GM23248 (cell line): ENCODE measurements at regions not wholly inside any gene's neighbourhood (a gene's known extent, or its start where the extent isn't known, plus 50 kb on each side); places are given as distances from the start of the nearest gene placed in this dataset.

Experiments
- DNase-seq: peaks from one replicate; pipeline ENCODE4 v3.0.0-alpha.2; 2015
- H2AFZ ChIP-seq: fragments of 200-600 bp; sonication (generic); 2 replicates; pipeline ENCODE4 v1.6.1; 2016; ENCODE audit warnings: antibody characterized with exemption
- H3F3A ChIP-seq: fragments of 200-600 bp; sonication (generic); 2 replicates; pipeline ENCODE4 v1.6.1; 2016; ENCODE audit warnings: mild to moderate bottlenecking, antibody characterized with exemption, mixed run types; ENCODE audit not compliant: insufficient read depth
- H3K27ac ChIP-seq: fragments of 200-600 bp; sonication (generic); 2 replicates; pipeline ENCODE4 v1.5.1; 2016; ENCODE audit warnings: mild to moderate bottlenecking
- H3K27me3 ChIP-seq: fragments of 200-600 bp; sonication (generic); replicated peaks from 2 replicates; pipeline ENCODE4 v1.6.1; 2016; ENCODE audit warnings: mild to moderate bottlenecking; ENCODE audit not compliant: insufficient read depth
- H3K36me3 ChIP-seq: fragments of 200-600 bp; sonication (generic); 2 replicates; pipeline ENCODE4 v1.6.1; 2016; ENCODE audit warnings: low read depth, mild to moderate bottlenecking
- H3K4me1 ChIP-seq: fragments of 200-600 bp; sonication (generic); 2 replicates; pipeline ENCODE4 v1.6.1; 2016; ENCODE audit warnings: mild to moderate bottlenecking; ENCODE audit not compliant: insufficient read depth
- H3K4me2 ChIP-seq: fragments of 200-600 bp; sonication (generic); one replicate; pipeline ENCODE4 v1.6.1; 2016; ENCODE audit warnings: mild to moderate bottlenecking; ENCODE audit not compliant: unreplicated experiment
- H3K4me3 ChIP-seq: fragments of 200-600 bp; sonication (generic); 2 replicates; pipeline ENCODE4 v1.5.1; 2016; ENCODE audit warnings: mild to moderate bottlenecking
- H3K79me2 ChIP-seq: fragments of 200-600 bp; sonication (generic); 2 replicates; pipeline ENCODE4 v1.6.1; 2016; ENCODE audit warnings: mild to moderate bottlenecking; ENCODE audit not compliant: insufficient read depth
- H3K9ac ChIP-seq: fragments of 200-600 bp; sonication (generic); 2 replicates; pipeline ENCODE4 v1.6.1; 2016; ENCODE audit warnings: mild to moderate bottlenecking
- H3K9me2 ChIP-seq: fragments of 200-600 bp; sonication (generic); 2 replicates; pipeline ENCODE4 v1.6.1; 2016; ENCODE audit warnings: mixed run types, mild to moderate bottlenecking, moderate library complexity; ENCODE audit not compliant: insufficient read depth
- H3K9me3 ChIP-seq: fragments of 200-600 bp; sonication (generic); one replicate; pipeline ENCODE4 v1.6.1; 2017; ENCODE audit warnings: low read depth
- H4K20me1 ChIP-seq: fragments of 200-600 bp; sonication (generic); 2 replicates; pipeline ENCODE4 v1.6.0; 2016; ENCODE audit not compliant: insufficient read depth
- EZH2 ChIP-seq: fragments of 200-600 bp; sonication (generic); IDR thresholded peaks from 2 replicates; pipeline ENCODE4 v1.6.1; 2018; ENCODE audit warnings: antibody characterized with exemption, mild to moderate bottlenecking; ENCODE audit not compliant: insufficient read depth, poor library complexity, severe bottlenecking
- EZH2phosphoT487 ChIP-seq: fragments of 200-600 bp; sonication (generic); IDR thresholded peaks from 2 replicates; pipeline ENCODE4 v1.6.1; 2018; ENCODE audit warnings: antibody characterized with exemption, moderate library complexity, mild to moderate bottlenecking, low read depth; ENCODE audit not compliant: insufficient read depth
- WGBS, 2 experiments: methylation state at CpG; one replicate each; pipeline ENCODE4 v1.1.6; 2015 to 2017; ENCODE audit warnings: low lambda C conversion rate in 2 of 2, low coverage in 1 of 2; ENCODE audit errors: missing lambda C conversion rate in 2 of 2; 5-methylcytosine and 5-hydroxymethylcytosine counted together
- in situ Hi-C: fragments of 300-500 bp; cut with MboI; formaldehyde crosslinking; loops from 2 replicates; pipeline ENCODE4 v1.15.0; 2020

DNA sequence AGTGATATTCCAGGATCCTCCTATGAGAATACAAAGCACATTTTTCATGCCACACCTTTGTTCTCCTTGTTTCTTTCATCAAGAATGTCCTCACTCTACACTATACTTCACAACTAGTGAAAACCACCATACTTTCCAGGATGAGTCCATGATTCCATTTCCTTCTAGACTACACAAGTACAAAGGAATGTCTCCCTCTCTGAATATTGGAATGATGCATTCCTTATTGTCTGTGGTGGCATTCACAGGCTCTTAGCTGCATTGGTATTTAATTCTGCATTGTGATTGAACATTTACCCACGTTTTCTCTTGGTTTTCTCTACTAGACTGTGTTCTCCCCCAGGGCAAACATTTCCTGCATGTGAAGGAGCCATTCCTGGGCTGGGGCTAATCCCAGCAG lies 217.5 kb downstream of the RAP2B start:
- no peaks in the 10 kb centered on the region for H4K20me1 ChIP-seq
- no peaks in the 10 kb centered on the region for H3K79me2 ChIP-seq
- H3K27ac ChIP-seq, result no peak overlapping the region
- in situ Hi-C loops, result no loop called here
- no peak overlapping the region for H3K4me2 ChIP-seq
- no peak for TF ChIP-seq EZH2phosphoT487
- TF ChIP-seq EZH2, result no peak
- H3K9ac ChIP-seq, result no peak overlapping the region
- no peak overlapping the region for H2AFZ ChIP-seq
- H3K36me3 ChIP-seq, result no peaks in the 10 kb centered on the region
- H3K4me1 ChIP-seq, result no peaks in the 10 kb centered on the region
- H3K9me3 ChIP-seq, result no peaks in the 10 kb centered on the region
- no peaks in the 10 kb centered on the region for H3F3A ChIP-seq
- no peaks in the 10 kb centered on the region for H3K27me3 ChIP-seq
- WGBS, 2 experiments, result 7 to 20% methylated on average over 1 of the region's 1 CpG
- peak; percentile 18 for DNase-seq
- no peaks in the 10 kb centered on the region; the same call in 1 of the 2 replicates for H3K9me2 ChIP-seq
- H3K4me3 ChIP-seq, result no peak overlapping the region

DNA sequence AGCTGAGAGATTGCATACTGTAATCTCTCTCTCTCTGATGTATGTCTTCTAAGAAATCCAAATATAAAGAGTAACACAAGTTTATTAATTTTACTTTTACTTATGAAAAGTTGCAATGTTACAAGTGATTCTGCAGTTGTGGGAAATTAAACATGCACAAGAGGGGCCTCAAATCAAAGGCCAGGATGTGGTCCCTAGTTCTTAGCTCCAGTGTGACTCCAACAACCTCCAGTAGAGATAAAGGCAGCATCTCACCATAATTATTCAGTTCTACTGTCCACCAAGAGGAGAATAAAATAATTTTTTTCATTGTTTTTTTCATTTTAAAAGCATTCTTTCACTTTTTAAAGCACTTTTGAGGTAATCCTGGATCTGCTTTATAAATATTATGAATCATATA lies 223.3 kb downstream of the RAP2B start:
- no peak overlapping the region for H3K4me3 ChIP-seq
- H3K27me3 ChIP-seq, result no peaks in the 10 kb centered on the region
- H3K36me3 ChIP-seq, result no peaks in the 10 kb centered on the region
- no peaks in the 10 kb centered on the region for H3K79me2 ChIP-seq
- H2AFZ ChIP-seq, result no peak overlapping the region
- no peaks in the 10 kb centered on the region for H3K9me2 ChIP-seq
- H3K4me2 ChIP-seq, result no peak overlapping the region
- no peaks in the 10 kb centered on the region for H3F3A ChIP-seq
- no peak overlapping the region for H3K9ac ChIP-seq
- in situ Hi-C loops, result no loop called here
- TF ChIP-seq EZH2 (no peak), EZH2phosphoT487 (no peak)
- DNase-seq, result no peak
- H3K27ac ChIP-seq, result no peak overlapping the region
- peaks cover 3% of the 10 kb centered on the region for H3K9me3 ChIP-seq
- no peaks in the 10 kb centered on the region for H3K4me1 ChIP-seq
- H4K20me1 ChIP-seq, result no peaks in the 10 kb centered on the region

DNA sequence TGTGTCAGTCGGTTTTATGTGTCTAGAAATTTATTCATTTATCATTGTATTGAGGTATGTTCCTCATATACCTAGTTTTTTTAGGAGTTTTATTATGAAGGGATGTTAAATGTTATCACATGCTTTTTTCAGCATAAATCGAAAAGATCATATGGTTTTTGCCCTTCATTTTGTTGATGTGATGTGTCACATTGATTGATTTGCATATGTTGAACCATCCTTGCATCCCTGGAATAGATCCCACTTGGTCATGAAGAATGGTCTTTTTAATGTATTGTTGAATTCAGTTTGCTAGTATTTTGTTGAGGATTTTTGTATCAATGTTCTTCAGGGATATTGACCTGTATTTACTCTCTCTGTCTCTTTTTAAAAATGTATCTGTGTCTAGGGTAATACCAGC lies 230.3 kb downstream of the RAP2B start:
- Histone ChIP-seq H3K27ac (no peak overlapping the region), H3K4me1 (no peaks in the 10 kb centered on the region), H3K36me3 (no peaks in the 10 kb centered on the region), H3K9me2 (no peaks in the 10 kb centered on the region), H3K27me3 (no peaks in the 10 kb centered on the region), H4K20me1 (no peaks in the 10 kb centered on the region), H3F3A (no peaks in the 10 kb centered on the region), H3K9ac (no peak overlapping the region), H3K79me2 (no peaks in the 10 kb centered on the region), H3K4me3 (no peak overlapping the region), H3K4me2 (no peak overlapping the region), H2AFZ (no peak overlapping the region), H3K9me3 (peaks cover 7% of the 10 kb centered on the region)
- in situ Hi-C loops, result no loop called here
- no peak for DNase-seq
- TF ChIP-seq EZH2 (no peak), EZH2phosphoT487 (no peak)
- WGBS, 2 experiments, result 35% methylated on average over 2 of the region's 2 CpGs

DNA sequence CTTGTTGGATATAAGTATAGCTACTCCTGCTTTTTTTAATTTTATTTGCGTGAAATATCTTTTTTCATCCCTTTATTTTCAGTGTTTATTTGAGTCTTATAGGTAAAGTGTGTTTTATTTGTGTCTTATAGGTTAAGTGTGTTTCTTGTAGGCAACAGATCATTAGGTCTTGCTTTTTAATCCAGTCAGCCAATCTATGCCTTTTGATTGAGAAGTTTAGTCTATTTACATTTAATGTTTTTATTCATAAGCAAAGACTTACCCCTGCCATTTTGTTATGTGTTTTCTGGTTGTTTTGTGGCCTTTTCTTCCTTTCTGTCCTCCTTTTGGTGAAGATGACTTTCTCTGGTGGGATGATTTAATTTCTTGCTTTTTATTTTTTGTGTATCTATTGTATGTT lies 232.0 kb downstream of the RAP2B start:
- no peaks in the 10 kb centered on the region for H3F3A ChIP-seq
- in situ Hi-C loops, result no loop called here
- H3K36me3 ChIP-seq, result no peaks in the 10 kb centered on the region
- DNase-seq, result no peak
- no peak overlapping the region for H3K4me3 ChIP-seq
- H3K4me1 ChIP-seq, result 0 out of 2 replicates have a peak, but pooled peaks cover 1% of the 10 kb centered on the region
- no peaks in the 10 kb centered on the region for H3K27me3 ChIP-seq
- 65 to 77% methylated on average over 1 of the region's 1 CpG for WGBS, 2 experiments
- H3K9me2 ChIP-seq, result no peaks in the 10 kb centered on the region
- no peak overlapping the region for H3K9ac ChIP-seq
- H4K20me1 ChIP-seq, result no peaks in the 10 kb centered on the region
- no peak overlapping the region for H3K4me2 ChIP-seq
- no peaks in the 10 kb centered on the region for H3K79me2 ChIP-seq
- TF ChIP-seq EZH2 (no peak), EZH2phosphoT487 (no peak)
- peaks cover 7% of the 10 kb centered on the region for H3K9me3 ChIP-seq
- H2AFZ ChIP-seq, result no peak overlapping the region
- no peak overlapping the region for H3K27ac ChIP-seq

DNA sequence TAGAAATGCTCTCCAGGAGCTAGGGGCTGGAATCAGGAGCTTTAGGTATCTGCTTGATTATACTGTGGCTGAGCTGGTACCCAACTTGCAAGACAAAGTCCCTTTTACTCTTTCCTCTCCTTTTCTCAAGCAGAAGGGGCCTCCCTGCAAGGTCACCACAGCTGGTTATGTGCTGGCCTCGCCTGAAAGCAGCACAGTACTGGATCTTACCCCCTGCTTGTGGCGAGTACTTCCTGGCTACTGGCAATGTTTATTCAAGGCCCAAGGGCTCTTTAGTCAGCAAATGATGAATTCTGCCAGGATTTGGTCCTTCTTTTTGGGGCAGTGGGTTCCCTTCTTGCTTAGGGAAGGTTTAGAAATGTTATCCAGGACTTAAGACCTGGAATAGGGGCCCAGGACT lies 234.6 kb downstream of the RAP2B start:
- in situ Hi-C loops, result no loop called here

More for the DNA sequence above, 234.6 kb downstream of the RAP2B start:
- peaks cover 7% of the 10 kb centered on the region for H3K9me3 ChIP-seq
- H3K4me1 ChIP-seq, result peaks cover 20% of the 10 kb centered on the region
- no peak for DNase-seq
- H3K27ac ChIP-seq, result no peak overlapping the region
- no peak overlapping the region for H2AFZ ChIP-seq
- no peaks in the 10 kb centered on the region for H3K36me3 ChIP-seq
- H3K4me3 ChIP-seq, result no peak overlapping the region
- no peaks in the 10 kb centered on the region for H3K79me2 ChIP-seq
- H3K9ac ChIP-seq, result no peak overlapping the region
- peaks cover 9% of the 10 kb centered on the region for H3F3A ChIP-seq
- TF ChIP-seq EZH2phosphoT487, result no peak
- no peak for TF ChIP-seq EZH2
- H3K27me3 ChIP-seq, result no peaks in the 10 kb centered on the region
- no peaks in the 10 kb centered on the region for H4K20me1 ChIP-seq
- 93 to 95% methylated on average over 2 of the region's 2 CpGs for WGBS, 2 experiments
- no peaks in the 10 kb centered on the region for H3K9me2 ChIP-seq
- H3K4me2 ChIP-seq, result no peak overlapping the region
